ENCODE measurements at regions not wholly inside any gene's neighbourhood (a gene's known extent, or its start where the extent isn't known, plus 50 kb on each side); places are given as distances from the start of the nearest gene placed in this dataset.
A peak's percentile ranks its signal among the peaks of the same experiment; 100 is the strongest.

- DNase-seq: peak; percentile 9
Measured at GRCh38 chr10:62554632-62555199, 180.5 kb downstream of the ZNF365 start.

GRCh38 chr10:62559481-62560200, 185.5 kb downstream of the ZNF365 start:
- DNase-seq: no peak

GRCh38 chr10:62560201-62560819, 186.1 kb downstream of the ZNF365 start:
- no peak for DNase-seq

GRCh38 chr10:62561151-62561550, 187.0 kb downstream of the ZNF365 start:
- DNase-seq: no peak

- DNase-seq: no peak
Measured at GRCh38 chr10:62562101-62562500, 187.9 kb downstream of the ZNF365 start.

GRCh38 chr10:62562795-62563194, 188.6 kb downstream of the ZNF365 start:
- DNase-seq: no peak

GRCh38 chr10:62573929-62574328, 199.8 kb downstream of the ZNF365 start:
- no peak for DNase-seq

- DNase-seq: no peak
Measured at GRCh38 chr10:62577076-62577475, 202.9 kb downstream of the ZNF365 start.

GRCh38 chr10:62577666-62578291, 203.6 kb downstream of the ZNF365 start:
- no peak for DNase-seq

GRCh38 chr10:62578301-62578700, 204.1 kb downstream of the ZNF365 start:
- DNase-seq: no peak

GRCh38 chr10:62578916-62579315, 204.7 kb downstream of the ZNF365 start:
- no peak for DNase-seq

GRCh38 chr10:62580396-62580795, 206.2 kb downstream of the ZNF365 start:
- no peak for DNase-seq

GRCh38 chr10:62581351-62581750, 207.2 kb downstream of the ZNF365 start:
- no peak for DNase-seq

- no peak for DNase-seq
Measured at GRCh38 chr10:62582101-62582705, 208.0 kb downstream of the ZNF365 start.

GRCh38 chr10:62582804-62583208, 208.6 kb downstream of the ZNF365 start:
- no peak for DNase-seq

GRCh38 chr10:62583876-62584615, 209.9 kb downstream of the ZNF365 start:
- no peak for DNase-seq

GRCh38 chr10:62584731-62585130, 210.6 kb downstream of the ZNF365 start:
- DNase-seq: no peak

GRCh38 chr10:62585211-62585775, 211.1 kb downstream of the ZNF365 start:
- no peak for DNase-seq

GRCh38 chr10:62587011-62587410, 212.8 kb downstream of the ZNF365 start:
- DNase-seq: no peak

GRCh38 chr10:62588116-62588515, 213.9 kb downstream of the ZNF365 start:
- DNase-seq: no peak

GRCh38 chr10:62589689-62590088, 214.8 kb upstream of the ADO start:
- no peak for DNase-seq

- DNase-seq: no peak
Measured at GRCh38 chr10:62590306-62590705, 214.2 kb upstream of the ADO start.
